ENCODE measurements at regions not wholly inside any gene's neighbourhood (a gene's known extent, or its start where the extent isn't known, plus 50 kb on each side); places are given as distances from the start of the nearest gene placed in this dataset.
"Not testable (repeated sequence)": the region's sequence is repeated elsewhere in the genome, so short reads cannot be mapped to it uniquely, and the experiment has no call there.

DNA sequence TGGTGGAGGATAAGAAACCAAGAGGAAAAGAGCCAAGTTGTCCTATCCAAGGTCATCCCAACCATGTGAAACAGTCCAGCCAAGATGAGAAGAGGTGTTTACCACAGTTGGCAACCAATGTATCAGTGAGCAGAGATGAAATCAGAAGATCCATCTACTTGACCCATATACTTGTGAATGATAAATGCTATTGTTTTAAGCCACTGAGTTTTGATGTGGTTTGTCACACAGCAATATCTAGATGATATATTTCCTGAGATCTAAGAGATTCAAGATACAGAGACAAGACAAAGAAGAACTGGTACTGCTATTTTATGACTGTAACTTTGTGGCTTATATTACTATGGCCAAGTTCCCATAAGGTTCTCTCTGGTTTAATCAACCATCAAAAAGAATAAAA is 721.2 kb downstream of the MAFB start:
- H4K20me1 ChIP-seq (ENCODE audit: insufficient read depth, low read length, poor library complexity, severe bottlenecking): no peaks in the 10 kb centered on the region
- no peaks in the 10 kb centered on the region for H3K9me3 ChIP-seq (ENCODE audit: insufficient read depth, low read depth, low read length)
- H3K4me3 ChIP-seq (ENCODE audit: low read length, poor library complexity, severe bottlenecking): no peak overlapping the region
- H3K27me3 ChIP-seq (ENCODE audit: insufficient read depth, low read length, poor library complexity, severe bottlenecking): no peaks in the 10 kb centered on the region
- TF ChIP-seq EZH2phosphoT487 (IDR thresholded peaks at IDR 0.05; ENCODE audit: borderline replicate concordance): no peak
- no peak for TF ChIP-seq CTCF (conservative IDR thresholded peaks at IDR 0.05; ENCODE audit: low read length)
- H3K9ac ChIP-seq (ENCODE audit: low read depth, low read length, poor library complexity, severe bottlenecking): no peak overlapping the region
- no peaks in the 10 kb centered on the region for H3K4me1 ChIP-seq (ENCODE audit: insufficient read depth, low read length, poor library complexity, severe bottlenecking)
- H3K79me2 ChIP-seq (ENCODE audit: insufficient read depth, low read length): no peaks in the 10 kb centered on the region
- H3K4me2 ChIP-seq (ENCODE audit: low read depth, low read length, poor library complexity, severe bottlenecking): no peak overlapping the region
- no peaks in the 10 kb centered on the region for H3K9me2 ChIP-seq (replicated peaks; ENCODE audit: low read depth, low read length)
- H2AFZ ChIP-seq (ENCODE audit: low read length): no peak overlapping the region
- no peaks in the 10 kb centered on the region for H3K36me3 ChIP-seq (ENCODE audit: insufficient read depth, low read length)
- no peaks in the 10 kb centered on the region for H3F3A ChIP-seq (ENCODE audit: low read depth)

DNA sequence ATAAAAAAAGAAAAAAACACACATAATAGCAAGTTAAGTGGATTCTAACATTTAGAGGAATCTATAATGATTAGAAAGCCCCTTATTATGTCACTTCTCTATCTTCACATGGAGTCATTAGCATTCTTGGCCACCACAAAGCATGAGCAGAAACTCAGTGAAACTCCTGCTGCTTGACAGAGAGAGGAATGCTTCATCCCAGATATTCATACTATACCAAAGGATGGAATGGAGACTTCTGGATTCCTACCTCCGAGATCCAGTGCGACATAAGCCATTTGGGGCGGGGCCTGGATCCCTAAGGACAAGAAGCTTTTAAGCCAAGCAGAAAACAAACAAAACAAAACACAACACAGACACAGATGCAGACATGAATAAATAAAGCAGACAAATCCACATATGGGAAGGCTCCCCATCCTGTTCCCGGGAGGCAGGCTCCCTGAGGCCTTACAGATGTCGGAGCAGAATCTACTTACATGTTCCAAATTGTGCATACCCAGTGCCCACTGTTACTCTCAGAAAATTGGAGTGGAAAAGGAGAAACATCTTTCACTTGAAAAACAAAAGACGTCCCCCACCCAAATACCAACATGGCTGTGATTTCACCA is 727.3 kb downstream of the MAFB start:
- H3K9me3 ChIP-seq (ENCODE audit: insufficient read depth, low read depth, low read length): no peaks in the 10 kb centered on the region
- no peak overlapping the region for H3K4me3 ChIP-seq (ENCODE audit: low read length, poor library complexity, severe bottlenecking)
- no peaks in the 10 kb centered on the region for H3K4me1 ChIP-seq (ENCODE audit: insufficient read depth, low read length, poor library complexity, severe bottlenecking)
- no peaks in the 10 kb centered on the region for H3F3A ChIP-seq (ENCODE audit: low read depth)
- no peaks in the 10 kb centered on the region for H3K36me3 ChIP-seq (ENCODE audit: insufficient read depth, low read length)
- H3K9me2 ChIP-seq (replicated peaks; ENCODE audit: low read depth, low read length): no peaks in the 10 kb centered on the region
- no peaks in the 10 kb centered on the region for H3K27me3 ChIP-seq (ENCODE audit: insufficient read depth, low read length, poor library complexity, severe bottlenecking)
- H4K20me1 ChIP-seq (ENCODE audit: insufficient read depth, low read length, poor library complexity, severe bottlenecking): no peaks in the 10 kb centered on the region
- no peak overlapping the region for H3K4me2 ChIP-seq (ENCODE audit: low read depth, low read length, poor library complexity, severe bottlenecking)
- H3K9ac ChIP-seq (ENCODE audit: low read depth, low read length, poor library complexity, severe bottlenecking): no peak overlapping the region
- no peak for TF ChIP-seq EZH2phosphoT487 (IDR thresholded peaks at IDR 0.05; ENCODE audit: borderline replicate concordance)
- TF ChIP-seq CTCF (conservative IDR thresholded peaks at IDR 0.05; ENCODE audit: low read length): no peak
- H2AFZ ChIP-seq (ENCODE audit: low read length): no peak overlapping the region
- no peaks in the 10 kb centered on the region for H3K79me2 ChIP-seq (ENCODE audit: insufficient read depth, low read length)

GRCh38 chr20:39960522-39961428 is 728.3 kb downstream of the MAFB start:
- no peaks in the 10 kb centered on the region for H3K79me2 ChIP-seq (ENCODE audit: insufficient read depth, low read length)
- H3K9me2 ChIP-seq (replicated peaks; ENCODE audit: low read depth, low read length): no peaks in the 10 kb centered on the region
- H3F3A ChIP-seq (ENCODE audit: low read depth): no peaks in the 10 kb centered on the region
- H3K27me3 ChIP-seq (ENCODE audit: insufficient read depth, low read length, poor library complexity, severe bottlenecking): no peaks in the 10 kb centered on the region
- no peak overlapping the region for H3K4me3 ChIP-seq (ENCODE audit: low read length, poor library complexity, severe bottlenecking)
- no peaks in the 10 kb centered on the region for H4K20me1 ChIP-seq (ENCODE audit: insufficient read depth, low read length, poor library complexity, severe bottlenecking)
- no peaks in the 10 kb centered on the region for H3K4me1 ChIP-seq (ENCODE audit: insufficient read depth, low read length, poor library complexity, severe bottlenecking)
- no peaks in the 10 kb centered on the region for H3K36me3 ChIP-seq (ENCODE audit: insufficient read depth, low read length)
- H2AFZ ChIP-seq (ENCODE audit: low read length): no peak overlapping the region
- TF ChIP-seq CTCF (conservative IDR thresholded peaks at IDR 0.05; ENCODE audit: low read length) (no peak), EZH2phosphoT487 (IDR thresholded peaks at IDR 0.05; ENCODE audit: borderline replicate concordance) (no peak)
- H3K9ac ChIP-seq (ENCODE audit: low read depth, low read length, poor library complexity, severe bottlenecking): no peak overlapping the region
- H3K9me3 ChIP-seq (ENCODE audit: insufficient read depth, low read depth, low read length): no peaks in the 10 kb centered on the region
- H3K4me2 ChIP-seq (ENCODE audit: low read depth, low read length, poor library complexity, severe bottlenecking): no peak overlapping the region

DNA sequence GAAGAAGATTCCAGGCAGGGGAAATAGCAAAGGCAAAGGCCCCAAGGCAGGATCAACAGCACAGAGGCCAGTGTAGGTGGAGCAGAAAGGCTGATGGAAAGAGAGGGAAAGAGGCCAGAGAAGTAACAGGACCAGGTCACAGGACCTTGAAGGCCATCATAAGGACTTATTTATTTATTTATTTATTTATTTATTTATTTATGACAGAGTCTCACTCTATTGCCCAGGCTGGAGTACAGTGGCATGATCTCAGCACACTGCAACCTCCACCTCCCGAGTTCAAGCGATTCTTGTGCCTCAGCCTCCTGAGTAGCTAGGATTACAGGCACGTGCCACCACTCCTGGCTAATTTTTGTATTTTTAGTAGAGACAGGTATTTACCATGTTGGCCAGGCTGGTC is 731.1 kb downstream of the MAFB start:
- H3K9me2 ChIP-seq (replicated peaks; ENCODE audit: low read depth, low read length); H3K4me2 ChIP-seq (ENCODE audit: low read depth, low read length, poor library complexity, severe bottlenecking); H4K20me1 ChIP-seq (ENCODE audit: insufficient read depth, low read length, poor library complexity, severe bottlenecking); H3K4me3 ChIP-seq (ENCODE audit: low read length, poor library complexity, severe bottlenecking); H3K4me1 ChIP-seq (ENCODE audit: insufficient read depth, low read length, poor library complexity, severe bottlenecking); H3K27me3 ChIP-seq (ENCODE audit: insufficient read depth, low read length, poor library complexity, severe bottlenecking); H2AFZ ChIP-seq (ENCODE audit: low read length); H3K79me2 ChIP-seq (ENCODE audit: insufficient read depth, low read length); H3K9ac ChIP-seq (ENCODE audit: low read depth, low read length, poor library complexity, severe bottlenecking); H3K9me3 ChIP-seq (ENCODE audit: insufficient read depth, low read depth, low read length); H3F3A ChIP-seq (ENCODE audit: low read depth); H3K36me3 ChIP-seq (ENCODE audit: insufficient read depth, low read length): not testable (repeated sequence)
